Endometrium (tissue), 2 donors: ENCODE measurements at regions not wholly inside any gene's neighbourhood (a gene's known extent, or its start where the extent isn't known, plus 50 kb on each side); places are given as distances from the start of the nearest gene placed in this dataset.
"Not testable (repeated sequence)": the region's sequence is repeated elsewhere in the genome, so short reads cannot be mapped to it uniquely, and the experiment has no call there.

Experiments used
- FAIRE-seq: peaks from 2 replicates; lab custom pipeline; 2012; peaks lifted over from hg19 to GRCh38; lab: Jason Lieb, UNC
- donor health status: control.
- donor health status: control.

- FAIRE-seq: no peak
These were observed 1414.5 kb upstream of the PCDH9 start for GRCh38 chr13:68644611-68645010.

DNA sequence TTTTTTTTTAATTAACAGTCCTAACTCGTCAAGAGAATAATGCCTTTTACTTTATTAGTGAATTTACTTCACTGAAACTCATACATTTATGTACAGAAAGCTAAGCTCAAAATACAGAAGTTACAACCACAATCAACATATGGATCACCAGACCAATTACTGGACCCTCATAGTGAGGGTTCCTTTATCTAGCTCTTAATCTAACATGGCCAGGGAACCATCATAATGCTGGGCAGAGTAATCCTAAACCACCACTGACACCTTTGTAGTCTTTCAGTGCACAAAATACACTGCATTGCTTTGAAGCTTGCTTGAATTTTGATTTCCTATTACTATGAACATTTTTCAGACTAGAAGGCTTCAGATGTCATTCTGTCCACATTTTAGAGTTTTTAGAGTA is 1406.6 kb upstream of the PCDH9 start:
- FAIRE-seq: no peak

GRCh38 chr13:68628994-68629393 is 1398.9 kb upstream of the PCDH9 start:
- FAIRE-seq: no peak

GRCh38 chr13:68627379-68627778 is 1397.2 kb upstream of the PCDH9 start:
- FAIRE-seq: no peak

DNA sequence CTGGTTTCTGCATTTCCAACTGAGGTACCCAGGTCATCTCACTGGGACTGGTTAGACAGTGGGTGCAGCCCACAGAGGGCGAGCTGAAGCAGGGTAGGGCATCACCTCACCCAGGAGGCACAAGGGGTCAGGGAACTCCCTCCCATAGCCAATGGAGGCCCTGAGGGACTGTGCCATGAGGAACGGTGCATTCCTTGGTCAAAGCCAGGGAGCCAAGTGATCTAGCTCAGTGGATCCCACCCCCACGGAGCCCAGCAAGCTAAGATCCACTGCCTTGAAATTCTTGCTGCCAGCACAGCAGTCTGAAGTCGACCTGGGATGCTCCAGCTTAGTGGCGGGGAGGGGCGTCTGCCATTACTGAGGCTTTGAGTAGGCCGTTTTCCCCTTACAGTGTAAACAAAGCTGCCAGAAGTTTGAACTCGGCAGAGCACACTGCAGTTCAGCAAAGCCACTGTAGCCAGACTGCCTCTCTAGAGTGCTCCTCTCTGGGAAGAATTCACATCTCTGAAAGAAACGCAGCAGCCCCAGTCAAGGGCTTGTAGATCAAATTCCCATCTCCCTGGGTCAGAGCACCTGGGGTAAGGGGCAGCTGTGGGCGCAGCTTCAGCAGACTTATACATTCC is 1386.6 kb upstream of the PCDH9 start:
- FAIRE-seq: no peak

- FAIRE-seq: no peak
These were observed 1379.5 kb upstream of the PCDH9 start for GRCh38 chr13:68609661-68610060.

DNA sequence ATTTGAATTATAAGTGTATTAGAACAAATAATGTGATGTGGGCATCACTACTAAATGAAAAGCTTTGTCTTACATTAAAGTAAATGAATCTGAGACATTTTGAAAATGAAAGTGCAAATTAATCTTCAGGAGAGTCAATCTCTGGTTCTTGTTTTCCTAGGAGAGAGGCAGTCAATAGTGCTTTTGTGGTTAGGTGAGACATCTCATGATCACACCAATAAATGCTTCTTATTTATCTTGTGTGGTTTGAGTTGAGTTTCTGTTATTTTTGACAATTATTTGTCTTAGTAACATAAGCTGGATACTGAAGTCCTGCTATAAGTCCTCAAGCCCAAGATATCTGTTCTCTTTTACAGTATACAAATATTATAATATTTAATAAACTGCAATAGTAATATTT is 1378.0 kb upstream of the PCDH9 start:
- no peak for FAIRE-seq

DNA sequence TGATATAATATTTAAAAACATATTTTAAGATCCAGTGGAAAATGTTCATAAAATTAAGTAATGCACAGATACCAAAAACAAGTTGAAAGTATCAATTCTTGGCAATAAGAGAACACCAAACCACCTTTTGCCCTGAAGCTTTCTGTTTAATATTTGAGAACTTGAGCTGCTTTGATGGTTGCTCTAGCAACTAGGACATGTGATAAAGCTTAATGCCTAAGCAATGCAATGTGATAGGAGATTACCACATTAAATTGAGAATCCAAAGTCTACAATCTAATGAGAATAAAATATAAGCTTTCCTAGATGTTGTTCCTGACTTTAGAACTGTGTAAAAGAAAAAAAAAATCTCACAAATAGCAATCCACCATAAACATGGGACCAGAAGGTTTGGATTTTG is 1367.5 kb upstream of the PCDH9 start:
- FAIRE-seq: no peak

- no peak for FAIRE-seq
These were observed 1358.5 kb upstream of the PCDH9 start for GRCh38 chr13:68588623-68589022.

DNA sequence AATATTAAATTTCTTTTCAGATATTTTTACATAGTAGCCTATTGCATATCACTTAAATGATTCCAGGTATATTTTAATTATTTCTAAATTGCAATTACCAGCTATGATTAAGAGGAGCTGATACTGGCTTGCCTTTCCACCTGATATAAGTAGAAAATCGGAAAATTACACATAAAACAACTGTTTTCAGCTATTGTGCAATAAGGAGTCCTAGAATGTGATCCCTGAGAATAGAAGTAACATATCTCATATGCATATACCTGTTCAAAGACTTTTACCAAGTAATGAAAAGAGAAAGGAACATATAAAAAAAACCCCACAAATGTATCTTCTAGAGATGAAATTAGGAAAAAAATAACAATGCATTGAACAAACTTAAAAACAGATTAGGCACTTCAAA is 1354.6 kb upstream of the PCDH9 start:
- FAIRE-seq: no peak

GRCh38 chr13:68574053-68574452 is 1343.9 kb upstream of the PCDH9 start:
- no peak for FAIRE-seq

DNA sequence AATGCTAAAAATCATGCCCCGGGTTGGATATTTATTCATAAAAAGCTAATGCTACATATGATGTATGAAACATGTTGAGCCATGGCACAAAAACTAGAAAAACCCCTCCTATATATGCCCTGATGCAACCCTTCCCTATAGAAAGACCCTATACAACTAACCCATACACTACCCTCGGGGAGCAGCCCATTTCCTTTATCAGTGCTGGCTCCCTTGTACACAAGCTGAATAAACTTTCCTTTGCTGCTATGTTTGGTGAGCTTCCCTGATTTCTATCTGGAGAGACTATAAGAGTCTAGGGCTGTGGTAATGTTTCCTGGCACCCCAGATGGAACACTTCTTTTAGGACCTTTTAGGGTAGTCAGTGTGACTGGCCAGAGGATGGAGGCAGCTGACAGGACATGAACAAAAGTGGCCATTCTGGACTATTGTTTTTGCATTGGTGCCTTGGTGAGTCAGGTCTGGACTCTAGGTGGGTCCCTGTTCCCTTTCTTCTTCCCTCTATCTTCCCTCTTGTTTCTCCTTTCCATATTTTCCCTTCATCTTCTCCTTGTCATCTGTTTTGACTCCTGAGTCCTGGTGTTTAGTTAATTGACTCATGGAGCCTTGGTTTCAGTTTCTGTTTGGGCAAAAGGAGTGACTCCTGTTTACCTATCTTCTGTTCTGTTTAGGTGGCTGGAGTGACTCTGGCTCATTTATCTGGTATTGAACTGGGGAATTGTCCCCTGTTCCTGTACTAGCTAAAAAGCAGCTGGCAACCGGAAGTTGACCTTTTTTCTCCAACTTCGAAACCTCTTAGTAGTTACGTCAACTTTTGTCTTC is 1321.8 kb upstream of the PCDH9 start:
- FAIRE-seq: no peak

- no peak for FAIRE-seq
These were observed 1320.2 kb upstream of the PCDH9 start for GRCh38 chr13:68550330-68550729.

GRCh38 chr13:68540244-68540643 is 1310.1 kb upstream of the PCDH9 start:
- no peak for FAIRE-seq

DNA sequence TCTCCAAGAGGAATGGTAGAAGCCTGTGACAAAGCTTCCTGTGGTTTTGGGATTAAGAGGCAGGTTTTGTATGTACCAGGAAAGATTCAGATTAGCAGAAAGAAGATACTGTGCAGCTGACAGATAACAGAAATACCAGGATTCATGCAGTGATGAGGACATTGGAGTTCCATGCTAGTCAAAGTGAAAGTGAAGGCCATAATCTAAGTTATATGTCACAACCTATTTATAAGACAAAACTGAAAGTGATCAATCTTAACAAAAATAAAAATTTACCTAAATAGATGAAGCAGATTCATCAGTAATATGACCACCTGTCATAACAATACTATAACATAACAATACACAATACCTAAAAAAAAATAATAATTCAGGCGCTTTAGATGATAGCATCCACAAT is 1305.2 kb upstream of the PCDH9 start:
- FAIRE-seq: no peak

DNA sequence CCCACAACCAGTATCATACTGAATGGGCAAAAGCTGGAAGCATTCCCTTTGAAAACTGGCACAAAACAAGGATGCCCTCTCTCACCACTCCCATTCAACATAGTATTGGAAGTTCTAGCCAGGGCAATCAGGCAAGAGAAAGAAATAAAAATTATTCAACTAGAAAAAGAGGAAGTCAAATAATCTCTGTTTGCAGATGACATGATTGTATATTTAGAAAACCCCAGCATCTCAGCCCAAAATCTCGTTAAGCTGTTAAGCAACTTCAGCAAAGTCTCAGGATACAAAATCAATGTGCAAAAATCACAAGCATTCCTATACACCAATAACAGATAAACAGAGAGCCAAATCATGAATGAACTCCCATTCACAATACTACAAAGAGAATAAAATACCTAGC is 1297.0 kb upstream of the PCDH9 start:
- not testable (repeated sequence) for FAIRE-seq

- FAIRE-seq: no peak
These were observed 1293.8 kb upstream of the PCDH9 start for GRCh38 chr13:68523838-68524424.

- no peak for FAIRE-seq
These were observed 1292.0 kb upstream of the PCDH9 start for GRCh38 chr13:68522184-68522583.

DNA sequence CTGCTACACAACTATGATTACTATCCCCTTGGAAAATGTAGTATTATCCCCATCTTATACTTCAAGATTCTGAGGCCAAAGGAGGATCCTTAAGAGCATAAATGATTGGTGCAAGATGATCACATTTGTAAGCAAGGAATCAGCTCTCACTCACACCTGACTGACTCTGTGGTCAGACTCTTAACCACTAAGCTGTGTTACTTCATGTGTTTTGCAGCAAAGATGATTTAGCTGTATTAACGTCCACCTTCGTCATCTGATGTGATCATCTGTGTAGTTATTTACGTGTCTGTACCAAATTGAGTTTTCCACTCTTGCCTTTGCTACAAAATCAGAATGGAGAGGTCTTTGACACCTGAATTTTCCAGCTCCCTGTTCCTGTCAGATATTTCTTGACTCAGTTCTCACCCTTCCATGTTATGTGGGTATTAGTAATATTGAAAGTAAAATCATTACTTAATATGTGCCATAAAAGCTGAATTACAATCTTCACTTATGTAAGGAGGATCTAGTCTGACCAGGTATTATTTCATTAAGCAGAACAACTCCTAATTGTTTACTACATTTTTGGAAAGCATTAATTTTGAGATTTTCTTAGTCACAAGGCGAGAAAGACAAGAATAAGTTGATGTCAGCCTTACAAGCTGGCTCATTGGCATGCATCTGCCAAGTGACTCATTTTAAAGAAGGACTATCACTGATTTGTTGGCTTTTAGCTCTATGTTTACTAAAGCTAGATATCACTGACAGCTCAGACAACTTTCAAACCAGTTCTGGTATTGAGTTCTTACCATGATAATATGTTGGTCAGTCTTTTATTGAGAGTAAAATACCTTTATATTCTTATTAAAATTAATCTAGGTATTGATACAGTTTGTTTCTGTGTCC is 1279.8 kb upstream of the PCDH9 start:
- no peak for FAIRE-seq

GRCh38 chr13:68506888-68507551 is 1276.9 kb upstream of the PCDH9 start:
- FAIRE-seq: no peak

DNA sequence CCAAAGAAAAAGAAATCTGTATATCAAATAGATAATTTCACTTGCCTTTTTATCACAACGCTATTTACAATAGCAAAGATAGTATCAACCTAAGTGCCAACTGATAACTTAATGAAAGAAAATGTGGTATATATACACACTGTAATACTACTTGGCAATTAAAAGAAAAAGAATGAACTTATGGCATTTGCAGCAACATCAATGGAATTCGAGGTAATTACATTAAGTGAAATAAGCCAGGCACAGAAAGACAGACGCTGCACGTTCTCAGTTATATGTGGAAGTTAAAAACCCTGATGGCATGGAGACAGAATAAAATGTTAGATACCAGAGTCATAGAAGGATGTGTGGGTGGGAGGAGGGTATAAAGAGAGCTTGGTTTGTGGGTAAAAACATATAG is 1260.5 kb upstream of the PCDH9 start:
- FAIRE-seq: no peak

DNA sequence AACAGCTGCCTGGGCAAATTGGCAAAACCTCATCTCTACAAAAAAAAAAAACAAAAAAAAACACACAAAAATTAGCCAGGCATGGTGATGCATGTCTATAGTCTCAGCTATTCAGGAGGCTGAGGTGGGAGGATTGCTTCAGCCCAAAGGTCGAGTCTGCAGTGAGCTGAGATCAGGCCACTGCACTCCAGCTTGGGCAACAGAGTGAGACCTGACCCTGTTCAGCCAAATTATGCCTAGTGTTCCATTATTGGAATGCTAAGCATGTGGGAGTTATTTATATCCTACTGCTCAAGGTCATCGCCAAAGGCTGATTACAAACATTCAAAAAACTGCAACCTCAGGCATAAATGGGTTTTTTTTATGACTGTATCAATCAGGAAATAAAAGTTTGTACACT is 1251.0 kb upstream of the PCDH9 start:
- no peak for FAIRE-seq
